A204.1 (cell line): ENCODE measurements at regions not wholly inside any gene's neighbourhood (a gene's known extent, or its start where the extent isn't known, plus 50 kb on each side); places are given as distances from the start of the nearest gene placed in this dataset.
"Not testable (repeated sequence)": the region's sequence is repeated elsewhere in the genome, so short reads cannot be mapped to it uniquely, and the experiment has no call there.

Source experiments
- FAIRE-seq: peaks from 2 replicates; lab custom pipeline; 2012; peaks lifted over from hg19 to GRCh38; lab: Jason Lieb, UNC

DNA sequence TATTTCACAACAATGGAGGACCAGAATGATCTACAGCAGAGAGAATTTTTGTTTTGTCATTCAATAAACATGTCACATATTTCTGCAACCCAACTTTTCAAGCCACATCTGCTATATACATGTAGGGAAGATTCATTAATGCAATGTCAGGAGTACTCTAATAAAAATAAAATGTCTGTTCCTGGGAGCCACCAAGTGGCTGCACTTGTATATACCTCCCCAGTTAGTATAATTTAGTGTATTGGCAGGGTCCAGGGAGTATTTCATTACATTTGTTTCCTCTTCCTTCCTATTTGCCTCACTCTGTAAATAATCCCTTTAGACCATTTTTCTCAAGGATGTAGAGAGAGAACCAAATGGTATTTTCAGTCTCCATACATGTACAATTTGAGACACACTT is 1169.0 kb downstream of the DIAPH3 start:
- no peak for FAIRE-seq

DNA sequence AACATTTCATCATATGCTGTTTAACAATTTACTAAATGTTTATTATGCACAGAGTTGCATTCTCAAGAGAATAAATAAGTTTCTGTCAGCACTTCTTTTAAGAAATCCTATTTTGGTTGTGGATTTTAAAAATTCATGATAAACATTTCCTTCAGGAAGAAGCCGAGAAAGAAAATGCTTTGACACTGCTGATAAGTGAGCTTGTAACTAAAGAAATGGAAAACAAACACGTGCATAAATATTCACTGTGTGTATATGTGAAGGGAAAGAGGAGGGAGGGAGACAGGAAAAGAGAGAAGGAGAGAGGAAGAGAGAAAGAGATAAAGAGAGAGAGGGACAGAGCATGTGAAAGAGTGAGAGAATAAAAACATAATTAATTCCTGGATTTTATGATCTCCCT is 1165.0 kb downstream of the DIAPH3 start:
- no peak for FAIRE-seq

DNA sequence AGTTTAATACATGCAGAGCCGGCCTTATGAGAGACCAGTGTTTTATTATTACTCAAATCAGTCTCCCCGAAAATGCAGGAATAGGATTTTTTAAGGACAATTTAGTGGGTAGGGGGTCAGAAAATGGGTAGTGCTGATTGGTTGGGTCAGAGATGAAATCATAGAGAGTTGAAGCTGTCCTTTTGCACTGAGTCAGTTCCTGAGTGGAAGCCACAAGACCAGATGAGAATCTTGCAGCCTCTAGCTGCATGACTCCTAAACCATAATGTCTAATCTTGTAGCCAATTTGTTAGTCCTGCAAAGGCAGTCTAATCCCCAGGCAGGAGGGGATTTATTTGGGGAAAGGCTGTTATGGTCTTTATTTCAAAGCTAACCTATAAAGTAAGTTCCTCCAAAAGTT is 1163.9 kb downstream of the DIAPH3 start:
- no peak for FAIRE-seq

DNA sequence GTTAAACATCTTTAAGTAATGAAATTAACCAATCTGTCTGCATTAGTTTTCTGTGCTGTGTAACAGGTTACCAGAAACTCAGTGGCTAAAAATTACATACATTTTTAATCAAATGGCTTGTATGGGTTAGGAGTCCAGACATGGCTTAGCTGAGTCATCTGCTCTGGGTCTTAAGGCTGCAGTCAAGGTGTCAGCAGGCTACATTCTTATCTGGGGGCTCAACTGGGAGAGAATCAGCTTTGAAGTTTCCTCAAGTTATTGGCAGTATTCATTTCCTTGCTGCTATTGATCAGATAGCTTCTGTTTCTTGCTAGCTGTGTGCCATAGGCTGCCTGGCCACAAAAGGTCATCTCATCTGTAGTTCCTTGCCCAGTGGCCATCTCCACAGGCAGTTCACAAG is 1163.0 kb downstream of the DIAPH3 start:
- FAIRE-seq: no peak

DNA sequence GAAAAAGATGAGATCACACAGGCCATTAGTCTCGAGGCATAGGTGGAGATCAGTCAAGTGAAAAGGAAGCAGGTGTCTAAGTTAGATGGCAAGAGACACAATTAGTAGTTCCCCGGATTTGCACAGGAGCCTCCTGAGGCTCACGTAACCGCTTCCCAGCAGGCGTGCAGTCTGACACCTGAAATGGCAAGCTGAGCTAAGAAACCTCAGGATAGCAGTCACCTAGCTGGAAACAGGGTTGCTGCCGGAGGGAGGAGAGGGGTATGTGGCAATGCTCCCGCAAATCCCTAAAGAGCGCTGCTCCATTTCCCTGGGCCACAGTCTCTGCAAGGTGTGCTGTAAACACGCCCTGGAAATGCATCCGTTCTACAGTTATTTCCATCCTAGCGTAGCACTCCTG is 1151.0 kb downstream of the DIAPH3 start:
- no peak for FAIRE-seq

DNA sequence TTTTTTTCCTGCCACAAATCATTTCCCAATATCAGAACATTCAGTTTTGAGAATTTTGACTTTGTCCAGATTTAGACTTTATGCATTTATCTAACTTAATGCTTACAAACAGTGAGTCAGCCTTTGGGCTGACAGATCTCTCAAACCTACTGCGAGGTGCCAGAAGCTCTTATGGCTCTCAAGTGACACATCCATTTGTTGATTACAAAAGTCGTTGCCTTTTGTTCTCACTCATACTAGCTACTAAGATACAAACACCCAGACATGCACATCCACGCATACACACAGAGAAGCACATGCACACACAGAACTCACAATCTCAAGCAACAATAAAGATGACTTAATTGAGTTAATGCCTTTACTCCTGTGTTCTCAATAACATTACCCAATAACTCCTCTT is 1147.5 kb downstream of the DIAPH3 start:
- no peak for FAIRE-seq

DNA sequence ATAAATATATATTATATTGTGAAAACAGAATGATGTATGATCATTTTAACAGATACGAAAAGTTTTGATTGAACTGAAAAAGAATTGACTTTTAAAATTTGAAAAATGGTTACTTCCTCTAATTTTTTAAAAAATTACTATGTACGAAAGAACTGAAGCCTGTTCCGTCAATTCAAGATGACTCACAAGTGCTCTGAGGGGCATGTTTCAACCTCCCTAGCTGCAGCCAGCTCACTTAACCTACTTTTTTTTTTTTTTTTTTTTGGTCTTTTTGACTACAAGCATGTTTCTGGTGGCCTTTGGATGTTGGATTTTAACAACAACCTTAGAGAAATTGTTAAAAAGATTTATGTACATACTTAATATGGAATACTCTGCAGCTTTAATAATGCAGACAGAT is 1139.3 kb downstream of the DIAPH3 start:
- FAIRE-seq: peak; percentile 73

DNA sequence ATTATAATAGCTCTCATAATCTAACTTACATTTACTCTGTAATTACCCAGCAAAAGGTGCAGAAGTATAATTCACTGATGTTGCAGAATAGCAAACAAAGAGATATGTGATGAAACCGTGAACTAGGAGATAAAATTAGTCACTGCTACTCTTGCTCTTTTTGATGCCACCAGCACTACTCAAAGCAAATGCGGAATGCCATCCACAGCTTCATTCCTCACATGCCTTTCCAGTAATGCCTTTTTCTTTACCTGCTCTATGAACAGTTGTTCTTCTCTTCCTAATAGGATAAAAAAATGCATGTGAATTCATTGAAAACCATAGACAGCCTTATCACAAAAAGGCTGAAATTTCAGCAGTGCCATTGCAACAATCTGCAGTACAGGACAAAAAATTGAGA is 1129.5 kb downstream of the DIAPH3 start:
- no peak for FAIRE-seq

DNA sequence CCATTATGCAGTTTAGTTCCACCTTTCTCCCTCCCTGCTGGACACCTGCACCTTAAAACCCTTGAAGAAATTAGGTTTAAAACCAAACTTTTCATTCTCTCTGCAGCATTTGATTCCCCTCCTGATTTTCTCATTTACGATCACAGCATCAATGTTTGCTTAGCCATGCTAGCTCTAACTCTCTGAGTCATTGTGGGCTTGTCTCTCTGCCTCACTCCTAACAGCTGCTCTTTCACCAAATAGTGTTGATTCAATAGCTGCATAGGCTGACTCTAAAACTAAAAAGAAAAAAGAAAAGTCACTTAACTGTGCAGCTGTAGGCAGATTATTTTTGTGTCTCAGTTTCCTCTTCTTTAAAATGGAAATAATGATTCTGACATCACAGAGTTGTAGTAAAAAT is 1124.9 kb downstream of the DIAPH3 start:
- no peak for FAIRE-seq

DNA sequence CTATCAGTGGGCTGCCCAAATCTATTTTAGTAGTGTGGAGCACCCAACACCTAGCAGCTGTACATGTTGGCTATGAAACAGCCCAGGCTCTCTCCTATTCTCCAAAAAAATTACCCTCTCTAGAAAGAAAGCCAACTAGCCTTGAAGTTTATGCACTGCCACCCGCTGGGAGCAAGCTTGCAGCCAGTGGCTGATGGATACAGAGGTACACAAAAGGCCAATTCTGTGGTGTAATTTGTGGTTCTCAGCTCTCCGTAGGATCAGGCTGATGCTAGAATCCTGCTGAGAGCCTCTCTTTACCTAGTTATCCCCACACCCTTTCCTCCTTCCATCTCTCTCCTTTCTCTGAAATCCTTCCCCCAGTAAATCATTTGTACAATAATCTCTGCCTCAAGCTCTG is 1120.7 kb downstream of the DIAPH3 start:
- no peak for FAIRE-seq

DNA sequence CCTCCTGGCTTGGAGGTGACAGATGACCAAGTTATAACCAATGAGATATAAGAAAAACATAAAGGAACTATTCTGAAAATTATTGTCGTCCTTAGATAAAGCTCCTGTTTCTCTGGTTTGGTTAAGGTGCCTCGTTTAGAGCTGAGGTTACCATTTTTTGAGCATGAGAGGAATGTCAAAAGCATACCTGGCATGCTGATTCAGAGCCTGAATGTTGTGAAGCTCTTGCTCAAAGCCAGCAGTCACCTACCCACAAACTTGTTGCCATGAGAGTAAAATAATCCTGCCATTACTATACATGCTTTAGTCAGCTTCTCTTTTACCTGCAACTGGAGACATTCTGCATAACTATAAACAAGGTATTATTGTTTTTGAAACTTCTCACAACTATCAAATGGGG is 1116.2 kb downstream of the DIAPH3 start:
- FAIRE-seq: no peak

DNA sequence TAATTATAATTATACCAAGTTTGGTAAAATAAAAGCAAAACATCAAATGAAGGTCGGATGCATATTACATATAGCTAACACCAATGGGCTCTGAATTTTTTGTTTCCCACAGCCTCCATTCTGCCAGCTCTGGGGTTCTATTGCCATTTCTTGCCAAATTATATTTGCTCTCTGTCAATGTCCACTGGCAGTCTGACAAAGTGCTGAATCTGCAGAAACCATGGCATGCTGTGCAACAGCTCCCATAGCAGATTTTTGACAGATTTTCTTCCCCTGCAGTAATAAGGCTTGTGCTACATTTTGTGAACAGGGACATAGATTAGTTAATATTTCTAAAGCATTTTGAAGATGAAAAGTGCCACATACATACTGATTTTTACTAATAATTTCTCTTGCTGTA is 1102.1 kb downstream of the DIAPH3 start:
- FAIRE-seq: no peak

DNA sequence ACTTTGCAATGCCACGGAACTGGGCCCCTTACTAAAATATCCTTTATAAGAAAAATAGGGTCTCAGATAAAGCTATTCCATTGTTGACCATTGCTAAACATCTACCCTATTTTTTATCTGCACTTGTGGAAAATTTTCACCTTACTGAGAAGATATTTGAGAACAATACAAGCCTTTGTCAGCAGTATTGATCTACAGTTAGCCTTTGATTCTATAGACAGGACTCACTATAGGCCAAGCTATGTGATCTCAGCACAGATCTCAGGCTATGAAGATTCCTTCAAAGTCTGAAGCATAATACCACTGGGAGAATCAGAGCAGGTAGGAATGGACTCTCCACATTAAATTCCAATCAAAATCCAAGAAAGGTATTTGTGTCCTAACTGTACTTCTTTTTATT is 1099.7 kb downstream of the DIAPH3 start:
- no peak for FAIRE-seq

DNA sequence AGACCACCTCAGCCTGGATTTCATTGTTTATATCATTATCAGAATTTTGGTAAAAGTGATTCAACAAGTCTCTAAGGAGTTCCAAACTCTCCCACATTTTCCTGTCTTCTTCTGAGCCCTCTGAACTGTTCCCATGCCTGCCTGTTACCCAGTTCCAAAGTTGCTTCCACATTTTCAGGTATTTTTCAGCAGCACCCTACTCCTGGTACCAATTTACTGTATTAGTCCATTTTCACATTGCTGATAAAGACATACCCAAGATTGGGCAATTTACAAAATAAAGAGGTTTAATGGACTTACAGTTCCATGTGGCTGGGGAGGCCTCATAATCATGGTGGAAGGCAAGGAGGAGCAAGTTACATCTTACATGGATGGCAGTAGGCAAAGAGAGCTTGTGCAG is 1087.3 kb downstream of the DIAPH3 start:
- FAIRE-seq: not testable (repeated sequence)

DNA sequence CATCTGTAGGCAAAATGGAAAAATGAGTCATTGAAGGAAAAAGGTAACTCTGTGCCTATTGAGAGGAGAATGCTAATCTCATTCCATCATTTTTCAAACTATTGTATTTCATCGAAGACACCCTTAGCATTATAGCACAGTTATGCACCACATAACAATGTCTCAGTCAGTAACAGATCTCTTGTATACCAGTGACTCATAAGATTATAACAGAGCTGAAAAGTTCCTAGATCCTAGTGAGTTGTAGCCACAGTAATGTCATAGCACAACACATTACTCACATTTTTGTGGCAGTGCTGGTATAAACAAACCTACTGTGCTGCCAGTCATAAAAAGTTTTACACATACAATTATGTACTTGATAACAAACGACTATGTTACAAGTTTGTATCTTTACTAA is 1077.6 kb downstream of the DIAPH3 start:
- no peak for FAIRE-seq

DNA sequence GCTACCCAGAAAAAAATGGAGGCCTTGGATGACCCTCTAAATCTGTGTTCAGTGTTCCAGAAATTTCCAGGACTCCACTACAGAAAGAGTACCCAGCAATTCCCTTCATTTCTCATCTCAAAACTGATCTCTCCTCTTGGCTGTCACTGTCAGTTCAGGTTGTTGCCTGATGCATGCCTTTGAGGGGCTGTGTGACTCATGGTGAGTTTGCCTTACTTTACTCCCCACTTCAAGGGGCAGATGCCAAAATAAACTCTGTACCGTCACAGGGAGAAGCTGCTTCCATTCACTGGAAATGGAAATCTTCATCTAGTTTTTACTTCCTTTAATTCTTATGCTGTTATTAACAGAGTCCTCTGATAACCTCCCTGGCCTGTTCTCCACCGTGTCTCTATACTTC is 1075.0 kb downstream of the DIAPH3 start:
- no peak for FAIRE-seq

DNA sequence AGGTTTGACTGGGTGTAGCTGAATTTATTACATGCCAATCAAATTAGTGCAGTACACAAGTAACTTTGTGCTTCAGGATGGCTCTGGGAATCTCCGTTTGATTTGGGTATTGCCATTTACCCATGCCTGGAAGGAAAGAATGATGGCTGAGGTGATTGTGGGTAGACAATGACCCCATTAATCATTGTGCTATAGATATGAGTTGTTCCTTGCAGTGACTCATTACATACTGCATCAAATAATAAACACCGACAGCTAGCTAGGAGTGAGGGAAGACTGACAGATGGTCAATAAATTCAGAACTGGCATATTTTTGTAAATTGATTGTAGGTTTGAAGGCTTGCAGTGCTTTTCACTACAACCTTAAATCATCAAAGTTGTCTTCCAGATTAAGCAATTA is 1069.5 kb downstream of the DIAPH3 start:
- no peak for FAIRE-seq

DNA sequence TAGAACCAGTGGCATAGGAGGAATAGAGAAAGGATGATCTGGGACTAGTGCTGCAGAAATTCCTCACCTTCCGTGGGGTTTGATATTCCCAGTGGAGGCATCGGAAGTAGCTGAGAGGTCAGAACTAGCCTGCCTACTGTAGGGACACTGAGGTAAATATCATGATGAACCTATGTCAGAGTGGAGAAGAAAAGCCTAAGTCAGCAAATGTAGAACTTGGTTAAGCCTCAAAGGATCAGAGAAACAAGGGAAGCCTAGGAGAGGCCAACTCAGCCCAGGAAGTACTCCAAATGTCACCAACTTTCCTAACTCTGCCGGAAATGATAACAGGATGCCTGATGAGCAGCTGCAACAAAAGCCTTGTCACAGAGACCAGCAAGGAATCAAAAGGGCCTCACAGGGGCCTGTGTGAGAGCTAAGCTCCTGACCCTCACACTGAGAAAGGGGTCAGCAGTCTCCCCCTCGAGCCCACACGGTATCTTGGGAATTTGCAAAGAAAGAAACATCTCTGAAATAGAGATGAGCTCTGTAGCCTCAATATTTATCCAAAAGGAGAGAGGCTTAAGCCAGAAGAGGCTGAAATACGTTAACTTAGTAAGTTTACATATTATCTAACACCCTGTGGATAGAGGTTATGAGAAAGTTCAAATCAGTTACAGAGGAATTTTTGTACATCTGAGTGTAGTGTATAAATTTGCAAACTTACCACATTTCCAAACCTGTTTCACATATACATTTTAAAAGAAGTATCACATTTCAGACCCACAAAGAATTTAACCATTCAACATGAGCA is 1064.3 kb downstream of the DIAPH3 start:
- FAIRE-seq: no peak

DNA sequence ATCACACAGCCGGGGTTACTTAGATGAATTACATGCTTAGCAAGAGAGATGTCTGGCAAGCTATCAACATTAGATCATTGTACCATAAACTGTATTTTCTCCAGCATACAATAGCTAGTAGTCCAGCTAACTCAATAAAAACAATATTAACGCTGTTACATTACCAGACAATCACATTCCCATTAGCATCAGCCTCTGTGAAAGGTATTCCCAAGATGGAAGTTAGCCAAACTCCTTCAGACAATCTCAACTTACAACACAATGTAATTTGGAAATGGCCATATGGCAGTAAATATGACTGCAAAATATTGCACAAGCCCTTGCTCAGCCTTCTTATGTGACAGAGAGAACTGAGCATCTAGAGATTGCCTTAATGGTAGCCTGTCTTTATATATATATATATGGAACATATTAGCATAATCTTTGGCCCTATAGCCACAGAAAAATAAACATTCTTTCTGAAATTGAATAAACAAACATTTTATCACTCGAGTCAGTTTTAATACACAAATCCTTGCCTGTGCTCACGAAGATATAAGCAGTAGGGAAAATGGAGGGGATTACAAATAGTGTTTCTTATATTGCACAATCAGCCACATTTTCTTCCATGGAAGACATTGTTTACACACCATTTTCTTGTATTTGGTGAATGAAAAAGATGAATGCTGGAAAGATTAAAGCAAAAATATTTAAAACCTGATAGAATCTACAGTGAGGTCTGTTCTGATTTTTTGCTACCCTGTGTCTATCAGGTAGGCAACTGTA is 1060.5 kb downstream of the DIAPH3 start:
- no peak for FAIRE-seq

DNA sequence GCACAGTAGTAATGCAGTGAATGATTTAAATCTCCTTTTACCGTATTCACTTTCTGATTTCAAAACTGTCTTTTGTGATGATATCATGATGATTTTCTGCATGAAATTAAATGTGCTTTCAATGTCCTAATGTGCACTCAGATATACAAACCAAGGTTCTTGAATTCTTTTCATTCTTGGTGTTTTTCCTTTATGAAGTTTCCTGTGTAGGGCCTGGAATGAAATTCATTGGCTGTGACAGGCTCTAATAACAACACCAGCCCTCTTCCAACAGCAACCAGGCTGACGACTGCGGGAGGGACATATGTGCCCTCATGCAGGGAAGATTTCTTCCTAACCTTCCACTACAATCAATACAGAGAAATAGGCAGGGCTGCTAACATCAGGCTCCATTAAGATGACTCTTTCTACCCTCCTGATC is 1052.0 kb downstream of the DIAPH3 start:
- FAIRE-seq: no peak

DNA sequence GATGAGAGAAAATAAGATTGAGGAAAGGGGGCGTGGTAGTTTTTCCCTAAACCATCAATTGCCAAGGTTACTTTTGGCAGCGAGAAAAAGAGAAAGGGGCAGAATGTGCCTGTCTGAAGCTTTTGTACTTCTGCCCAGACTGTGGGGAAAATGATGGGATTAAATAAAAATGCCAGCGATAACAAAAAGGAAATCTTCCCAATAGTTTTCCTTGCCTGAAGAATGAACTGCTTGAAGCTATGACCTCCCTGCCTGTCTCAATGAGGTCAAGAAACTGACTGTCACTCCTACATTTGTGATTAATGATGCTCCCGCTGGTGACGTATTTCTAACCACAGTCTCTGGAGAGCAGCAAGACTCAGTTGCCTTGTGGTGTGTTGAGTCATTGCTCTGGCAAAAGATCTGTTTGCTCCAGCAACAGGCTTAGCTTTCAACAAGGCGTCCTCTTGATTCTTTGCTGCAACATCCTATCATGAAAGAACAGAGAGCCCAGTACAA is 1051.5 kb downstream of the DIAPH3 start:
- no peak for FAIRE-seq

DNA sequence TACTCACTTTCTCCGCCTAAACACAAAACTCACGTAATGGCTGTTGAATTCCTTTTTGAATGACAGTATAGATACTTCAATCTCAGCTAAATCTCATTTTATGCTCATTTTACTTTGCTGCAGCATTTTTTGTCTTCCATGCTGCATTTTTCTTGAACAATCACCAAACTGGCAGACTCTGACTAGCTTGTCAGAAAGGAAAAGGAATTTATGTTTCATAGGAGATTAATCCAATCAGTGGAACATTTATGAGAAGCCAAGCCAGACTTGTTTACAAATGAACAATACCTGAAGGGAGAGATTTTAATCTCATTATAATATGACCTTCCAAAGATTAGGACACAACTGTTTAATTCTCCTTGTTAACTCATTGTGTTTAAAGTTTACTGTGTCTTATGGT is 1044.3 kb downstream of the DIAPH3 start:
- no peak for FAIRE-seq

DNA sequence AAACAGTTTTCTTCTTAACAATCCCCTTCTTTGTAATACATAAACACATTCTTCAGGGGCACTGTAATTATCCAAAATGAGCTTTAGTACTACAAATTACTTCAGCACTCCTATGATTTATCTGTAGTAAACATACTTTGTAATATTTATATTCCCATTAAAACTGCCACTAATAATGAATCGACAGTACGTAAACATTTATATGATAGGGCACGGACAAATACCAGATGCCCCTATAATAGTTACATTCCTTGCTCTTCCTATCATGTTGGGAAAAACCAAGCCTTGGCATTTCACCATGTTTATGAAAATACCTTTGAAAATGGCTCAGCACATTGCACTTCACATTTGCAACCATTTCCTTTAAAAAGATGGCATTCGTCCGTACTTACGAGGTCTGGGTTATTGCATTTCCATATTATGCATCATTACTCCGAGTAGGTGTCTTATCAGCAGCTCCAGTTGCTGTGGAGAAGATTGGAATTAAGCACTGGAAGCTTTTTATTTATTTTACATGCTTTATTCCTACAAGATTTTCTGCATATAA is 1043.4 kb downstream of the DIAPH3 start:
- no peak for FAIRE-seq
